Breast epithelium (tissue), 4 donors: ENCODE measurements at regions not wholly inside any gene's neighbourhood (a gene's known extent, or its start where the extent isn't known, plus 50 kb on each side); places are given as distances from the start of the nearest gene placed in this dataset.

ENCODE experiments used
- DNase-seq, 2 donors: peaks; one replicate each; pipeline ENCODE4 v3.0.0-alpha.2; 2019; ENCODE audit warnings: low spot score in 2 of 2
- H3K27ac ChIP-seq, 2 donors: fragments of 200-600 bp; sonication (generic) in 1 of 2; one replicate each; pipeline ENCODE4 v1.5.1; 2016 to 2019; ENCODE audit warnings: mild to moderate bottlenecking in 1 of 2
- H3K27me3 ChIP-seq, 2 donors: fragments of 200-600 bp; sonication (generic) in 1 of 2; one replicate each; pipeline versions ENCODE4 v1.5.1 to v1.6.0; 2017 to 2019; ENCODE audit warnings: control low read depth in 1 of 2, mild to moderate bottlenecking in 1 of 2
- H3K36me3 ChIP-seq: fragments of 200-600 bp; one replicate; pipeline ENCODE4 v1.5.1; 2019
- H3K4me1 ChIP-seq, 2 donors: fragments of 200-600 bp; sonication (generic); one replicate each; pipeline ENCODE4 v1.5.1; 2016 to 2019; ENCODE audit warnings: control low read depth in 1 of 2
- H3K4me3 ChIP-seq, 3 donors: fragments of 200-600 bp; sonication (generic); 1 replicate in 2 of 3; 2 replicates in 1 of 3; pipeline ENCODE4 v1.5.1; 2016 to 2019; ENCODE audit warnings: mild to moderate bottlenecking in 3 of 3, moderate library complexity in 2 of 3
- H3K9me3 ChIP-seq, 2 donors: fragments of 200-600 bp; sonication (generic) in 1 of 2; one replicate each; pipeline ENCODE4 v1.5.1; 2016 to 2019; ENCODE audit warnings: control low read depth in 1 of 2
- POLR2A ChIP-seq: fragments of 450-650 bp; IDR thresholded peaks from one replicate; pipeline ENCODE4 v1.6.1; 2016; ENCODE audit warnings: antibody characterized with exemption, mild to moderate bottlenecking, moderate library complexity
- POLR2AphosphoS5 ChIP-seq, 3 donors: sonication (generic); formaldehyde crosslinking; IDR thresholded peaks; one replicate each; pipeline ENCODE4 v1.6.1; 2017; ENCODE audit warnings: antibody characterized with exemption in 3 of 3
- intact Hi-C: fragments of 100-400 bp; cut with DNase I; formaldehyde crosslinking; loops from one replicate; pipeline ENCODE4 v1.15.1; 2023; ENCODE audit warnings: low total_unique reads
- TF ChIP-seq, protein P1 (sequence below), 3 donors: fragments of 450-650 bp; IDR thresholded peaks; one replicate each; pipeline ENCODE4 v1.5.1; 2016 to 2017; ENCODE audit warnings: antibody characterized with exemption in 3 of 3, mild to moderate bottlenecking in 3 of 3, moderate library complexity in 3 of 3

DNA sequence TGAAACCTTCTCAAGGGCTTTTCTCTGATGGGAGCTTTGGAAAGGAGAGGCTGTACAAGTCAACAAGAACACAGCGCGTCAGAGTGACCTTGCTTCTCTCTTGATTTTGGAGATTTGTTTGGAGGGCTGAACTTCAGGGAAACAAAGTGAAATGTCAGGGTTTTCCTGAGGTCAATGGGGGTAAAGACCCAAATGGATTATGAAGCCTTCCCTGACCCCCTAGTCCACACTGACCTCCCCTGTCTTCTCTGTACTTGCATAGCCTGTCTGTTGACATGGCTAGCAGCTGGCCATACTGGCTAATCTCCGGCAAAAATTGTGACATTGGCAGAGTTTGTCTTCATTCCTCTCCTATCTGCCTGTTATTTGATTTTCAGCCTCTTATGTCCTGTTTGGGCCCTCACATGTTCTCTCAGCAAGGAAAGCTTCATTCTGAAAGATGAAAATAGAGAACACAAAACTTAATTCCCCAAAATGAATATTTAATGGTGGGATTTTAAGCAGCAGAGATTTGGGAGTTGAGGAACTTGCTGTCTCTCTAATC lies 149.3 kb upstream of the HAAO start:
- peak overlapping the region in 1 of 2 donors; percentile 61 for H3K27ac ChIP-seq
- no peaks in the 10 kb centered on the region for H3K9me3 ChIP-seq
- intact Hi-C loops, result no loop called here
- no peak for TF ChIP-seq POLR2AphosphoS5 (IDR thresholded peaks at IDR 0.05)
- TF ChIP-seq, protein P1, sequence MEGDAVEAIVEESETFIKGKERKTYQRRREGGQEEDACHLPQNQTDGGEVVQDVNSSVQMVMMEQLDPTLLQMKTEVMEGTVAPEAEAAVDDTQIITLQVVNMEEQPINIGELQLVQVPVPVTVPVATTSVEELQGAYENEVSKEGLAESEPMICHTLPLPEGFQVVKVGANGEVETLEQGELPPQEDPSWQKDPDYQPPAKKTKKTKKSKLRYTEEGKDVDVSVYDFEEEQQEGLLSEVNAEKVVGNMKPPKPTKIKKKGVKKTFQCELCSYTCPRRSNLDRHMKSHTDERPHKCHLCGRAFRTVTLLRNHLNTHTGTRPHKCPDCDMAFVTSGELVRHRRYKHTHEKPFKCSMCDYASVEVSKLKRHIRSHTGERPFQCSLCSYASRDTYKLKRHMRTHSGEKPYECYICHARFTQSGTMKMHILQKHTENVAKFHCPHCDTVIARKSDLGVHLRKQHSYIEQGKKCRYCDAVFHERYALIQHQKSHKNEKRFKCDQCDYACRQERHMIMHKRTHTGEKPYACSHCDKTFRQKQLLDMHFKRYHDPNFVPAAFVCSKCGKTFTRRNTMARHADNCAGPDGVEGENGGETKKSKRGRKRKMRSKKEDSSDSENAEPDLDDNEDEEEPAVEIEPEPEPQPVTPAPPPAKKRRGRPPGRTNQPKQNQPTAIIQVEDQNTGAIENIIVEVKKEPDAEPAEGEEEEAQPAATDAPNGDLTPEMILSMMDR (IDR thresholded peaks at IDR 0.05), result no peak
- TF ChIP-seq POLR2A, result no peak
- no peaks in the 10 kb centered on the region for H3K36me3 ChIP-seq
- DNase-seq, result no peak
- no peak overlapping the region for H3K4me3 ChIP-seq
- peaks cover 0 to 3% of the 10 kb centered on the region in 2 donors for H3K4me1 ChIP-seq
- no peaks in the 10 kb centered on the region for H3K27me3 ChIP-seq

DNA sequence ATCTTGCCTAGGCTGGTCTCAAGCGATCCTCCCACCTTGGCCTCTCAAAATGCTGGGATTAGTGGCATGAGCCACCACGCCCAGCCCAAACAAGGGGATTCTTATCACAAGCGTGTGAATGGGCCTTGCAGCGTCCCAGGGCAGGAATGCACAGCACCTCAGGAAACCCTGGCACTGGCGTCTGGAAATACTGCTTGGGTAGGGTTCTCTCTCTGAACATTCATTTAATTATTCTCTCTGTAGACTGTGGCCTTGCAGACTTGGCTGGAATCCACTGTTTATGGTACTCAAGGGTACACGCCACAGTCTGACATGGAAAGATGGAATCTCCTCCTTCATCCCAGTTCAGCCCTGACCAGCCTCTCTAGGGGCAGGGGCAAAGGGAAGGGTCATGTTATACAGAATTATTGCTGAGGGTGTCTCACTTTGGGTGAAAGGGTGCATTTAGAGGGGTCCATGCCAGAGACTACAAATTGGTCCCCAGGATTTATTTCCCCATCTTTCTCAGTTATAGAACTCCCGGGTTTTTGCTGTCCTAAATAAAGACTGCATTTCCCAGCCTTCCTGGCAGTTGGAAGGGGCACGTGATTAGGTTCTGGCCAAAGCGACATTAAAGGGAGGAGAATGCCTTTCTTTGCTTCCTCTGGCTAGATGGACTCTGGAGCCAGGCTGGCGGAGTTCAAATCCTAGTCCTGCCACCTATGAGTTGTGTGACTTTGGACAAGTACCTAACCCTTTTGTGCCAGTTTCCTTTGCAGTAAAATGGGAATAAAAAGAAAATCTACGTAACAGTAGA lies 147.2 kb upstream of the HAAO start:
- H3K27ac ChIP-seq, result peak overlapping the region; percentile 45 to 63

DNA sequence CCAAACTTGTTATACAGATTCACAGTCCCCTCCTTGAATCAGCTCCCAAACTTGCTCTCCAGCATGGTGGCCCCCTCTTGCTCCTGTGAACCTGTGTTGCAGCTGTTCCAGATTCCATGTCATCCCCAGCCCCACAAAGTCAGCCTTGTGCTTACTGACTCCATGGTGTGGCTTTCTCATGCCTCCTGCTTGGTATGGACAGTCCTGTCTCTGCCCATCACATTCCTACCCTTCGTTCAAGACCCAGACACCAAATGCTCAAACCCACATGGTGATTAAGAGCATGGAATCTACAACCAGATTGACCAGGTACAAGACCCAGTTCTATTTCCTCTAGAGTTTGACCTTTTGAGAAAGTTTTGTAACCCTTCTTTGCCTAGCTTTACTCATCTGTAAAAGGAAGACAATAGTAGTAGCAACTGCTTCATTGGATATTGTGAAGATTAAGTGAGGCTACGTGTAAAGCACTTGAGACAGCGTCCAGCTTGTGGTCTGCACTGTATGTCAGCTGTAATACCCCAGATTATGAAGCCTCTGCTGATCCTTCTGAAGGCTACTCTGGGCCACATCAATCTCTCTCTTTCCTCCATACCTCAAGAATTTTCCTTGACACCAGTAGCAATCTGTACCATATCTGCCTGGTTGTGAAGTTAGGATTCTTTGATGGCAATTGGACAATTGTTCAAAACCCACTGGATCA lies 146.4 kb upstream of the HAAO start:
- no peak overlapping the region for H3K4me3 ChIP-seq
- no peaks in the 10 kb centered on the region for H3K36me3 ChIP-seq
- intact Hi-C loops, result loop anchor here (10.0 kb wide), 1 partner anchor 84 kb away; no protein-coding TSS in a partner anchor
- no peaks in the 10 kb centered on the region for H3K9me3 ChIP-seq
- H3K27ac ChIP-seq, result peak overlapping the region; percentile 9 to 45
- no peaks in the 10 kb centered on the region for H3K27me3 ChIP-seq
- no peak for TF ChIP-seq POLR2AphosphoS5 (IDR thresholded peaks at IDR 0.05)
- TF ChIP-seq, protein P1 (IDR thresholded peaks at IDR 0.05), result no peak
- TF ChIP-seq POLR2A, result no peak
- DNase-seq, result no peak
- H3K4me1 ChIP-seq, result peaks cover 0 to 11% of the 10 kb centered on the region in 2 donors

More for the DNA sequence above, 147.2 kb upstream of the HAAO start:
- H3K9me3 ChIP-seq, result no peaks in the 10 kb centered on the region
- intact Hi-C loops, result loop anchor here (10.0 kb wide), 1 partner anchor 85 kb away; no protein-coding TSS in a partner anchor
- no peaks in the 10 kb centered on the region for H3K36me3 ChIP-seq
- H3K4me1 ChIP-seq, result peaks cover 0 to 11% of the 10 kb centered on the region in 2 donors
- no peak for DNase-seq
- no peak for TF ChIP-seq POLR2A
- TF ChIP-seq, protein P1 (IDR thresholded peaks at IDR 0.05), result no peak
- TF ChIP-seq POLR2AphosphoS5 (IDR thresholded peaks at IDR 0.05), result no peak
- no peak overlapping the region for H3K4me3 ChIP-seq
- H3K27me3 ChIP-seq, result no peaks in the 10 kb centered on the region

DNA sequence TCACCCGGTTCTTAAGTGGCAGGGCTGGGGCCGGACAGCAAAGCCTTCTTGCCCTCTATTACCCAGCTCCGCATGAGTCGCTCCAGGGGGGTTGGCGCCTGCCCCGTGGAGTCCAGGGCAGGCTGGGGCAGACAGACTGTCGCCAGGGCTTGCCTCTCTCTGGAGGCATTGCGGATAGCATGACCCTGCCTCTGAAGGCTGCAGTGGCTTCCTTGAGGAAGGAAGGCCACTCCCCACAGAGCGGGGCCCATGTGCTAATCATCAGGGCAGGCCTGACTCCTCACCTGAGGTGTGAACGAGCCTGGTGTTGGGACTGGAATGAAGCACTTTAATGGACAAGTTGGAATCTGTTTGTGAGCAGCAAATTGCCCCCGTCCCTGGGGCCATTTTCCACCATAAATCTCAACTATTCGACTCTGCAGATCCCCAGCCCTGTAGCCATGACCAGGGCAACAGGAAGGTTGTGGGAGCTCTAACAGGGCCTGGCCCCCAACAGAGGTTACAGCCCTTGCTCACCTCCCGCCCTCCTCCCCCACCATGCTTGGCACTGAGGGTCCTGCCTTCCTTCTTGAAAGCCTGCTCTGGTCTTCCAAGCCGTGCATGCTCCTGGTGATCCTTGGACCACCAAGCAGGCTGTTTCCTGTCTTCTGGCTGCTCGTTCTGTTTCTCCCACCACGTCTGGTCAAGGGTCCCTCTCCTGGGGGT lies 144.9 kb upstream of the HAAO start:
- H3K27ac ChIP-seq, result peak overlapping the region; percentile 78 to 80
- no peaks in the 10 kb centered on the region for H3K27me3 ChIP-seq
- H3K4me1 ChIP-seq, result peaks cover 0 to 11% of the 10 kb centered on the region in 2 donors
- H3K4me3 ChIP-seq, result no peak overlapping the region
- H3K36me3 ChIP-seq, result no peaks in the 10 kb centered on the region
- no peak for DNase-seq
- H3K9me3 ChIP-seq, result no peaks in the 10 kb centered on the region
- intact Hi-C loops, result loop anchor here (10.0 kb wide), 1 partner anchor 83 kb away; no protein-coding TSS in a partner anchor
- TF ChIP-seq, protein P1 (IDR thresholded peaks at IDR 0.05), result no peak
- TF ChIP-seq POLR2AphosphoS5 (IDR thresholded peaks at IDR 0.05), result no peak
- no peak for TF ChIP-seq POLR2A
